SHP77 (cell line): ENCODE measurements at regions not wholly inside any gene's neighbourhood (a gene's known extent, or its start where the extent isn't known, plus 50 kb on each side); places are given as distances from the start of the nearest gene placed in this dataset.

Experiments
- DNase-seq, 2 experiments: peaks; one replicate each; lab custom pipeline; 2025; lab: John Stamatoyannopoulos, UW

GRCh38 chr7:51789489-51789888, 472.9 kb upstream of the COBL start:
- no peak for DNase-seq

GRCh38 chr7:51786284-51786683, 469.7 kb upstream of the COBL start:
- no peak for DNase-seq

- peak in 1 of 2 experiments; percentile 31 for DNase-seq
These were observed 469.3 kb upstream of the COBL start for GRCh38 chr7:51785876-51786275.

GRCh38 chr7:51785171-51785570, 468.6 kb upstream of the COBL start:
- DNase-seq = no peak

- no peak for DNase-seq
These were observed 466.6 kb upstream of the COBL start for GRCh38 chr7:51783241-51783640.

- DNase-seq = no peak
These were observed 461.5 kb upstream of the COBL start for GRCh38 chr7:51778121-51778520.

GRCh38 chr7:51774178-51774577, 457.6 kb upstream of the COBL start:
- DNase-seq = no peak

GRCh38 chr7:51772190-51772589, 455.6 kb upstream of the COBL start:
- DNase-seq = no peak

- no peak for DNase-seq
These were observed 448.4 kb upstream of the COBL start for GRCh38 chr7:51764976-51765375.

- no peak for DNase-seq
These were observed 443.4 kb upstream of the COBL start for GRCh38 chr7:51759985-51760384.

- no peak for DNase-seq
These were observed 441.4 kb upstream of the COBL start for GRCh38 chr7:51757960-51758359.

- no peak for DNase-seq
These were observed 416.3 kb upstream of the COBL start for GRCh38 chr7:51732951-51733350.

GRCh38 chr7:51732116-51732515, 415.5 kb upstream of the COBL start:
- DNase-seq = no peak

GRCh38 chr7:51731075-51731474, 414.5 kb upstream of the COBL start:
- DNase-seq = no peak

- DNase-seq = no peak
These were observed 410.8 kb upstream of the COBL start for GRCh38 chr7:51727441-51727840.

GRCh38 chr7:51706851-51707250, 390.2 kb upstream of the COBL start:
- no peak for DNase-seq

GRCh38 chr7:51705701-51706100, 389.1 kb upstream of the COBL start:
- no peak for DNase-seq

- DNase-seq = no peak
These were observed 386.1 kb upstream of the COBL start for GRCh38 chr7:51702673-51703072.

- DNase-seq = no peak
These were observed 385.3 kb upstream of the COBL start for GRCh38 chr7:51701935-51702334.

- DNase-seq = no peak
These were observed 384.1 kb upstream of the COBL start for GRCh38 chr7:51700593-51701215.

- DNase-seq = no peak
These were observed 376.6 kb upstream of the COBL start for GRCh38 chr7:51693258-51693657.

- no peak for DNase-seq
These were observed 372.9 kb upstream of the COBL start for GRCh38 chr7:51689547-51689946.

GRCh38 chr7:51685794-51686193, 369.2 kb upstream of the COBL start:
- no peak for DNase-seq

- DNase-seq = no peak
These were observed 364.2 kb upstream of the COBL start for GRCh38 chr7:51680594-51681399.
